ENCODE measurements at regions not wholly inside any gene's neighbourhood (a gene's known extent, or its start where the extent isn't known, plus 50 kb on each side); places are given as distances from the start of the nearest gene placed in this dataset.

GRCh38 chr18:54672109-54672508 is 81.1 kb downstream of the DYNAP start:
- BruUV-seq (replicated peaks): no TSS peak
- in situ Hi-C loops (cut with HindIII; ENCODE audit: low pct_unique_long_range_greater_than_20kb, low sequenced_read_pairs): no loop called here
- TF ChIP-seq POLR2AphosphoS5 (IDR thresholded peaks at IDR 0.05; ENCODE audit: low read depth, low read length): no peak
- no peak for TF ChIP-seq TCF7L2 (IDR thresholded peaks at IDR 0.05; ENCODE audit: low read depth, low read length)
- no peak for TF ChIP-seq SIN3A (IDR thresholded peaks at IDR 0.05; ENCODE audit: borderline replicate concordance, insufficient read depth, low read depth, low read length)
- TF ChIP-seq REST (IDR thresholded peaks at IDR 0.05; ENCODE audit: insufficient read depth in 1 of 2, low read depth in 2 of 2, low read length in 1 of 2): no peak
- no peak for TF ChIP-seq CTCF (IDR thresholded peaks at IDR 0.05)
- intact Hi-C loops (cut with micrococcal nuclease; ENCODE audit: unreplicated experiment): loop anchor here (5.0 kb wide), 1 partner anchor 280 kb away; no protein-coding TSS in a partner anchor
- DNase-seq (ENCODE audit: low read depth, low spot score) (no peak), ATAC-seq (no peak)
- ChIA-PET CTCF (no interaction called here), POLR2A (no interaction called here)
- Histone ChIP-seq H3K27me3 (ENCODE audit: control insufficient read depth, insufficient read depth, low read length) (no peaks in the 10 kb centered on the region), H3K27ac (ENCODE audit: low read length) (no peak overlapping the region), H3K4me1 (ENCODE audit: control insufficient read depth, insufficient read depth, low read length) (no peaks in the 10 kb centered on the region), H3K9me3 (ENCODE audit: control insufficient read depth, insufficient read depth, low read depth, low read length) (no peaks in the 10 kb centered on the region), H3K36me3 (ENCODE audit: control insufficient read depth, insufficient read depth, low read length) (no peaks in the 10 kb centered on the region), H3K4me3 (ENCODE audit: low read depth in 2 of 2, low read length in 2 of 2) (no peak overlapping the region)

- intact Hi-C loops (cut with micrococcal nuclease; ENCODE audit: unreplicated experiment): loop anchor here (5.0 kb wide), 1 partner anchor 281 kb away; no protein-coding TSS in a partner anchor
- H3K4me1 ChIP-seq (ENCODE audit: control insufficient read depth, insufficient read depth, low read length): no peaks in the 10 kb centered on the region
- no peaks in the 10 kb centered on the region for H3K9me3 ChIP-seq (ENCODE audit: control insufficient read depth, insufficient read depth, low read depth, low read length)
- in situ Hi-C loops (cut with HindIII; ENCODE audit: low pct_unique_long_range_greater_than_20kb, low sequenced_read_pairs): no loop called here
- H3K27ac ChIP-seq (ENCODE audit: low read length): no peak overlapping the region
- no peak for ATAC-seq
- no peak for TF ChIP-seq SIN3A (IDR thresholded peaks at IDR 0.05; ENCODE audit: borderline replicate concordance, insufficient read depth, low read depth, low read length)
- TF ChIP-seq TCF7L2 (IDR thresholded peaks at IDR 0.05; ENCODE audit: low read depth, low read length): no peak
- TF ChIP-seq REST (IDR thresholded peaks at IDR 0.05; ENCODE audit: insufficient read depth in 1 of 2, low read depth in 2 of 2, low read length in 1 of 2): no peak
- no peak for TF ChIP-seq CTCF (IDR thresholded peaks at IDR 0.05)
- TF ChIP-seq POLR2AphosphoS5 (IDR thresholded peaks at IDR 0.05; ENCODE audit: low read depth, low read length): no peak
- H3K4me3 ChIP-seq (ENCODE audit: low read depth in 2 of 2, low read length in 2 of 2): no peak overlapping the region
- peak; percentile 28 for DNase-seq (ENCODE audit: low read depth, low spot score)
- POLR2A ChIA-PET: interaction anchor here (0.7 kb wide), 1 partner anchor 234 kb away, joined by 6 read pairs; no protein-coding TSS in a partner anchor
- H3K27me3 ChIP-seq (ENCODE audit: control insufficient read depth, insufficient read depth, low read length): no peaks in the 10 kb centered on the region
- CTCF ChIA-PET: no interaction called here
- BruUV-seq (replicated peaks): no TSS peak
- no peaks in the 10 kb centered on the region for H3K36me3 ChIP-seq (ENCODE audit: control insufficient read depth, insufficient read depth, low read length)
Observed at GRCh38 chr18:54672846-54673475, 81.9 kb downstream of the DYNAP start.
